ENCODE measurements at regions not wholly inside any gene's neighbourhood (a gene's known extent, or its start where the extent isn't known, plus 50 kb on each side); places are given as distances from the start of the nearest gene placed in this dataset.

DNA sequence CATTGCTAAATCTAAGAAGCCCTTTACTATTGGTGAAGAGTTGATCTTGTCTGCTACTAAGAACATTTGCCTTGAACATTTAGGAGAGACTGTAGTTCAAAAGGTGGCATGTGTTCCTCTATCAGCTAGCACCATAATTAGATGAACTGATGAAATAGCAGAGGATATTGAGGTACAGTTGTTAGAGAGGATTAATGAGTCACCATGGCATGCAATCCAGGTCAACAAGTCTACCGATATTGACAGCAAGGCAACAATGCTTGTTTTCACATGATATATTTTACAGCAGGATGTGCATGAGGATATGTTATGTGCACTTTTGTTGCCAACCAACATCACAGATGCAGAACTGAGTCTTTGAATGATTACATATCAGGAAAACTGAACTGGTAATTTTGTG, 134.3 kb upstream of the CDH9 start:
- TF ChIP-seq, protein P1, sequence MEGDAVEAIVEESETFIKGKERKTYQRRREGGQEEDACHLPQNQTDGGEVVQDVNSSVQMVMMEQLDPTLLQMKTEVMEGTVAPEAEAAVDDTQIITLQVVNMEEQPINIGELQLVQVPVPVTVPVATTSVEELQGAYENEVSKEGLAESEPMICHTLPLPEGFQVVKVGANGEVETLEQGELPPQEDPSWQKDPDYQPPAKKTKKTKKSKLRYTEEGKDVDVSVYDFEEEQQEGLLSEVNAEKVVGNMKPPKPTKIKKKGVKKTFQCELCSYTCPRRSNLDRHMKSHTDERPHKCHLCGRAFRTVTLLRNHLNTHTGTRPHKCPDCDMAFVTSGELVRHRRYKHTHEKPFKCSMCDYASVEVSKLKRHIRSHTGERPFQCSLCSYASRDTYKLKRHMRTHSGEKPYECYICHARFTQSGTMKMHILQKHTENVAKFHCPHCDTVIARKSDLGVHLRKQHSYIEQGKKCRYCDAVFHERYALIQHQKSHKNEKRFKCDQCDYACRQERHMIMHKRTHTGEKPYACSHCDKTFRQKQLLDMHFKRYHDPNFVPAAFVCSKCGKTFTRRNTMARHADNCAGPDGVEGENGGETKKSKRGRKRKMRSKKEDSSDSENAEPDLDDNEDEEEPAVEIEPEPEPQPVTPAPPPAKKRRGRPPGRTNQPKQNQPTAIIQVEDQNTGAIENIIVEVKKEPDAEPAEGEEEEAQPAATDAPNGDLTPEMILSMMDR (IDR thresholded peaks at IDR 0.05), result no peak
- TF ChIP-seq POLR2A (IDR thresholded peaks at IDR 0.05), result no peak

All from body of pancreas (tissue), 4 donors.